ENCODE measurements at regions not wholly inside any gene's neighbourhood (a gene's known extent, or its start where the extent isn't known, plus 50 kb on each side); places are given as distances from the start of the nearest gene placed in this dataset.

DNA sequence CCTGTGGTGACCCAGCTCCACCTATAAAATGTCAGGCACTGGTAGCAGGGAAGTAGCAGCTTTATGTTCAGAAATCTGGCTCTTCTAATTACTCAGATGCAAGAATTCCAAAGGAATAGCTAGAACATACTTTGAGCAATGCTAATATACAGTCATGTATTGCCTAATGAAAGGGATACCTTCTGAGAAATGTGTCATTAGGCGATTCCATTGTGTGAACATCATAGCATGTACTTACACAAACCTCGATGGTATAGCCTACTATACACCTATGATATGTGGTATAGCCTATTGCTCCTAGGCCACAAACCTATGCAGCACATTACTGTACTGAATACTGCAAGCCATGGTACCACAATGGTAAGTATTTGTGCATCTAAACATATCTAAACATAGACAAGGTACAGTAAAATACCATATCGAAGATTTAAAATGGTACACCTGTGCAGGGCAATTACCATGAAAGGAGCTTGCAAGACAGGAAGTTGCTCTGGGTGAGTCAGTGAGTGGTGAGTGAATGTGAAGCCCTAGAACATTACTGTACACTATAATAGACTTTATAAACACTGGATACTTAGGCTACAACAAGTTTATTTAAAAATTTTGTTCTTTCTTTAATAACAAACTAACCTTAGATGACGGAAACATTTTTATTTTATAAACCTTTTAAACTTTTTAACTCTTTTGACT, 50.3 kb upstream of the ETAA1 start:
- POLR2A ChIA-PET = no interaction called here
- CTCF ChIA-PET = no interaction called here
- Mint-ChIP-seq H3K36me3 (no peaks in the 10 kb centered on the region), H3K9me3 (no peaks in the 10 kb centered on the region), H3K27me3 (no peaks in the 10 kb centered on the region), H3K4me1 (ENCODE audit: low read depth) (no peaks in the 10 kb centered on the region), H3K4me3 (no peak overlapping the region), H3K27ac (no peak overlapping the region)
- intact Hi-C loops (cut with micrococcal nuclease) = no loop called here
- DNase-seq = no peak

All from activated CD4-positive, alpha-beta memory T cell treated with anti-CD3 and anti-CD28 coated beads for 36 hours (primary cell).